ENCODE measurements at regions not wholly inside any gene's neighbourhood (a gene's known extent, or its start where the extent isn't known, plus 50 kb on each side); places are given as distances from the start of the nearest gene placed in this dataset.

DNA sequence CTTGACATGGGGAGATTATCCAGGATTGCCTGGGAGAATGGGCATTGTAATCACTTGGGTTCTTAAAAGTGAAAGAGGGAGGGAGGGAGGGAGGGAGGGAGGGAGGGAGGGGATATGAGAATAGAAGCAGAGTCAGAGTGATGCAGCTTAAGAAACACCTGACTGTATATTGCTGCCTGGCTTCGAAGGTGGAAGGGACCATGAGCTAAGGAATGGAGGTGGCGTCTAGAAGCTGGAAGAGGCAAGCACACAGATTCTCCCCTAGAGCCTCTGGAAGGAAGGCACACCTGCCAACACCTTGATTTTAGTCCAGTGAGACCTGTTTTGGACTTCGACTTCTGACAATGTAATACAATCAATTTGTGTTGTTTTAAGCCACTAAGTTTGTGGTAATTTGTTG lies 78.4 kb downstream of the PRL start:
- Histone ChIP-seq H2BK5ac (ENCODE audit: low read depth, low read length, poor library complexity) (no peak overlapping the region), H3K4me1 (ENCODE audit: control insufficient read depth in 1 of 2, insufficient read depth in 2 of 2, low read length in 2 of 2) (peaks cover 0 to 5% of the 10 kb centered on the region in 2 experiments), H3K79me2 (ENCODE audit: control insufficient read depth, insufficient read depth, low read length, poor library complexity) (no peaks in the 10 kb centered on the region), H4K12ac (ENCODE audit: low read depth, low read length) (no peak overlapping the region), H3K27ac (ENCODE audit: low read depth, low read length) (no peak overlapping the region), H3K79me1 (ENCODE audit: low read length) (no peaks in the 10 kb centered on the region), H3K14ac (ENCODE audit: low read length) (no peak overlapping the region), H2AFZ (ENCODE audit: insufficient read depth, low read length, poor library complexity) (no peak overlapping the region), H4K8ac (ENCODE audit: low read depth, low read length) (no peak overlapping the region), H3K27me3 (ENCODE audit: insufficient read depth, low read length) (no peaks in the 10 kb centered on the region), H3K9ac (ENCODE audit: low read length) (no peak overlapping the region), H2BK120ac (ENCODE audit: insufficient read depth, low read length, poor library complexity) (no peak overlapping the region), H4K91ac (ENCODE audit: low read depth, low read length) (no peak overlapping the region), H3K36me3 (ENCODE audit: control insufficient read depth in 1 of 2, insufficient read depth in 2 of 2, low read length in 2 of 2) (no peaks in the 10 kb centered on the region), H3K4ac (ENCODE audit: low read depth, low read length) (no peak overlapping the region), H3K4me2 (ENCODE audit: low read length) (no peak overlapping the region), H3K23ac (ENCODE audit: low read length) (no peak overlapping the region), H2AK5ac (ENCODE audit: low read length) (no peak overlapping the region), H3K4me3 (ENCODE audit: low read depth, low read length) (no peak overlapping the region), H2BK12ac (ENCODE audit: low read length) (no peak overlapping the region), H3K9me3 (ENCODE audit: insufficient read depth, low read depth, low read length) (no peaks in the 10 kb centered on the region), H3K18ac (ENCODE audit: low read length) (no peak overlapping the region)
- no peak for DNase-seq
- WGBS (ENCODE audit: extremely low coverage, insufficient coverage, insufficient read length): no CpG with 5 or more reads among the region's 3 CpGs

DNA sequence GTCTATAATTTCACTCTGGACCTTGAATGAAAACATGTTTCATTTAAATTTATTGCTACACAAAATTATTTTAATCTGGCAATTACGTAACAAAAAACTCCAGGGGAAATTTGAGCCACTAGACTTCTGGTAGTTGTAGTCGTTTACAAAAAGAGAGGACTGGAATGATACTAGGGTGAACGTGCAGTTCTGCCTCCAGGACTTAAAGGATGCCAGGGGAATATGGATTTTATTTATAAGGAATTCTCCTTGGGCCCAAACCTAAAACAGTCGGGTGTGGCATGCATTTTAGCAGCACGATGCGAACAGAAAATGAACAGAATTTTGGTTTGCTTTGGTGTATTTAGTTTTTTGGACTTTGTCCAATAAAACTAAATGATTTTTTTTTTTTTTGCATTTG lies 76.9 kb downstream of the PRL start:
- Histone ChIP-seq H3K9ac (ENCODE audit: low read length) (no peak overlapping the region), H3K4me1 (ENCODE audit: control insufficient read depth in 1 of 2, insufficient read depth in 2 of 2, low read length in 2 of 2) (peaks cover 0 to 5% of the 10 kb centered on the region in 2 experiments), H3K18ac (ENCODE audit: low read length) (no peak overlapping the region), H4K91ac (ENCODE audit: low read depth, low read length) (no peak overlapping the region), H3K4me2 (ENCODE audit: low read length) (no peak overlapping the region), H3K9me3 (ENCODE audit: insufficient read depth, low read depth, low read length) (no peaks in the 10 kb centered on the region), H3K27ac (ENCODE audit: low read depth, low read length) (no peak overlapping the region), H3K36me3 (ENCODE audit: control insufficient read depth in 1 of 2, insufficient read depth in 2 of 2, low read length in 2 of 2) (no peaks in the 10 kb centered on the region), H3K4me3 (ENCODE audit: low read depth, low read length) (no peak overlapping the region), H4K8ac (ENCODE audit: low read depth, low read length) (no peak overlapping the region), H2AK5ac (ENCODE audit: low read length) (no peak overlapping the region), H2BK120ac (ENCODE audit: insufficient read depth, low read length, poor library complexity) (no peak overlapping the region), H2AFZ (ENCODE audit: insufficient read depth, low read length, poor library complexity) (no peak overlapping the region), H2BK5ac (ENCODE audit: low read depth, low read length, poor library complexity) (no peak overlapping the region), H3K79me2 (ENCODE audit: control insufficient read depth, insufficient read depth, low read length, poor library complexity) (no peaks in the 10 kb centered on the region), H3K79me1 (ENCODE audit: low read length) (no peaks in the 10 kb centered on the region), H3K27me3 (ENCODE audit: insufficient read depth, low read length) (no peaks in the 10 kb centered on the region), H3K4ac (ENCODE audit: low read depth, low read length) (no peak overlapping the region), H3K14ac (ENCODE audit: low read length) (no peak overlapping the region), H2BK12ac (ENCODE audit: low read length) (no peak overlapping the region), H3K23ac (ENCODE audit: low read length) (no peak overlapping the region), H4K12ac (ENCODE audit: low read depth, low read length) (no peak overlapping the region)
- WGBS (ENCODE audit: extremely low coverage, insufficient coverage, insufficient read length): no CpG with 5 or more reads among the region's 6 CpGs
- no peak for DNase-seq

DNA sequence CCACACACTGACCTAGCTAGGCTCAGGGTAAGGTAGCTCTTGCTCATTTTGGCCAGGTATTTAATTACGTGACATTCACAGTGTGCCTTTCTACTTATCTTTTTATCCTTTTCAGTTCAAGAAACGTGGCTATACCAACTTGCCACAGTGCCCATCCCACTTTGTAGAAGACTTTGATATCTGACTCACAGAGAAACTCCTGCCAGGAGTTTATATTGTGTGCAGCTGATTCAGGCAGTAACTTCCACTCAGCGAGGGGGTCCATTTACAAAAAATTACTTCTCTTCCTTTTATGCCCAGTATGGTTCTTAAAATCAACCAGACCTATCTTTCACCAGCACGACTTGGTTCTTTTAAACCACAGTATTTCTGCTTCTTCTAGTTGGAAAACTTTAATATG lies 75.6 kb downstream of the PRL start:
- no peak overlapping the region for H3K9ac ChIP-seq (ENCODE audit: low read length)
- peaks cover 0 to 5% of the 10 kb centered on the region in 2 experiments for H3K4me1 ChIP-seq (ENCODE audit: control insufficient read depth in 1 of 2, insufficient read depth in 2 of 2, low read length in 2 of 2)
- H3K18ac ChIP-seq (ENCODE audit: low read length): no peak overlapping the region
- H4K91ac ChIP-seq (ENCODE audit: low read depth, low read length): no peak overlapping the region
- no peak overlapping the region for H3K27ac ChIP-seq (ENCODE audit: low read depth, low read length)
- no peak for DNase-seq
- no peak overlapping the region for H2AK5ac ChIP-seq (ENCODE audit: low read length)
- H2BK12ac ChIP-seq (ENCODE audit: low read length): no peak overlapping the region
- H3K79me1 ChIP-seq (ENCODE audit: low read length): no peaks in the 10 kb centered on the region
- H3K14ac ChIP-seq (ENCODE audit: low read length): no peak overlapping the region
- H2BK5ac ChIP-seq (ENCODE audit: low read depth, low read length, poor library complexity): no peak overlapping the region
- no peak overlapping the region for H3K23ac ChIP-seq (ENCODE audit: low read length)
- H3K4ac ChIP-seq (ENCODE audit: low read depth, low read length): no peak overlapping the region
- H3K36me3 ChIP-seq (ENCODE audit: control insufficient read depth in 1 of 2, insufficient read depth in 2 of 2, low read length in 2 of 2): no peaks in the 10 kb centered on the region
- no peak overlapping the region for H3K4me2 ChIP-seq (ENCODE audit: low read length)
- no peaks in the 10 kb centered on the region for H3K27me3 ChIP-seq (ENCODE audit: insufficient read depth, low read length)
- H3K4me3 ChIP-seq (ENCODE audit: low read depth, low read length): no peak overlapping the region
- no peak overlapping the region for H2AFZ ChIP-seq (ENCODE audit: insufficient read depth, low read length, poor library complexity)
- no peak overlapping the region for H2BK120ac ChIP-seq (ENCODE audit: insufficient read depth, low read length, poor library complexity)
- H3K79me2 ChIP-seq (ENCODE audit: control insufficient read depth, insufficient read depth, low read length, poor library complexity): no peaks in the 10 kb centered on the region
- no peak overlapping the region for H4K8ac ChIP-seq (ENCODE audit: low read depth, low read length)
- H3K9me3 ChIP-seq (ENCODE audit: insufficient read depth, low read depth, low read length): no peaks in the 10 kb centered on the region
- no peak overlapping the region for H4K12ac ChIP-seq (ENCODE audit: low read depth, low read length)
- WGBS (ENCODE audit: extremely low coverage, insufficient coverage, insufficient read length): no CpG with 5 or more reads among the region's 4 CpGs

DNA sequence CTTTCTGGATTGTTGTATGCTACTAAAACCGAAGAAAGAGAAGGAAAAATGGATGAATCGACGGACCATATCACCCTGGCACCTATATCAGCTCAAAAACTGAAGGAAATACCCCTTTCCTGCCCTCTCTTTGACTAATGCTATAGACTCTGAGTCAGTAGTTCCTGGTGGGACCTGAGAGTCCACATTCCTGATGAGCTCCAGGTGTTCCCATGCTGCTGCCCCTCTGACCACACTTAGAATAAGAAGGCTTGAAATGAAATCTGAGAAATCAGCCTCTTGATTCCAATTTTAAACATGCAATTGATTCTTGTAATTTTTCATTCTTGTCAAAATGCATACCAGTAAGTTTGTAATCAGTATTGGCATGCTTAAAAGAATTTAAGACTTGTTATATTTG lies 75.2 kb downstream of the PRL start:
- H3K9ac ChIP-seq (ENCODE audit: low read length): no peak overlapping the region
- H3K79me1 ChIP-seq (ENCODE audit: low read length): no peaks in the 10 kb centered on the region
- H3K4me1 ChIP-seq (ENCODE audit: control insufficient read depth in 1 of 2, insufficient read depth in 2 of 2, low read length in 2 of 2): peaks cover 0 to 5% of the 10 kb centered on the region in 2 experiments
- H4K8ac ChIP-seq (ENCODE audit: low read depth, low read length): no peak overlapping the region
- H2BK120ac ChIP-seq (ENCODE audit: insufficient read depth, low read length, poor library complexity): no peak overlapping the region
- H3K4me2 ChIP-seq (ENCODE audit: low read length): peak overlapping the region; percentile 48
- H3K79me2 ChIP-seq (ENCODE audit: control insufficient read depth, insufficient read depth, low read length, poor library complexity): no peaks in the 10 kb centered on the region
- H2AFZ ChIP-seq (ENCODE audit: insufficient read depth, low read length, poor library complexity): no peak overlapping the region
- no CpG with 5 or more reads among the region's 3 CpGs for WGBS (ENCODE audit: extremely low coverage, insufficient coverage, insufficient read length)
- no peaks in the 10 kb centered on the region for H3K9me3 ChIP-seq (ENCODE audit: insufficient read depth, low read depth, low read length)
- no peak overlapping the region for H4K91ac ChIP-seq (ENCODE audit: low read depth, low read length)
- H3K27me3 ChIP-seq (ENCODE audit: insufficient read depth, low read length): no peaks in the 10 kb centered on the region
- H2BK12ac ChIP-seq (ENCODE audit: low read length): no peak overlapping the region
- no peak overlapping the region for H3K14ac ChIP-seq (ENCODE audit: low read length)
- H4K12ac ChIP-seq (ENCODE audit: low read depth, low read length): no peak overlapping the region
- H2BK5ac ChIP-seq (ENCODE audit: low read depth, low read length, poor library complexity): no peak overlapping the region
- peak; percentile 71 to 82 for DNase-seq
- no peaks in the 10 kb centered on the region for H3K36me3 ChIP-seq (ENCODE audit: control insufficient read depth in 1 of 2, insufficient read depth in 2 of 2, low read length in 2 of 2)
- H3K18ac ChIP-seq (ENCODE audit: low read length): no peak overlapping the region
- no peak overlapping the region for H3K4me3 ChIP-seq (ENCODE audit: low read depth, low read length)
- no peak overlapping the region for H2AK5ac ChIP-seq (ENCODE audit: low read length)
- H3K4ac ChIP-seq (ENCODE audit: low read depth, low read length): no peak overlapping the region
- H3K27ac ChIP-seq (ENCODE audit: low read depth, low read length): no peak overlapping the region
- H3K23ac ChIP-seq (ENCODE audit: low read length): no peak overlapping the region

Measured in trophoblast cell (in vitro differentiated cells and primary cell).